ENCODE measurements at regions not wholly inside any gene's neighbourhood (a gene's known extent, or its start where the extent isn't known, plus 50 kb on each side); places are given as distances from the start of the nearest gene placed in this dataset.

DNA sequence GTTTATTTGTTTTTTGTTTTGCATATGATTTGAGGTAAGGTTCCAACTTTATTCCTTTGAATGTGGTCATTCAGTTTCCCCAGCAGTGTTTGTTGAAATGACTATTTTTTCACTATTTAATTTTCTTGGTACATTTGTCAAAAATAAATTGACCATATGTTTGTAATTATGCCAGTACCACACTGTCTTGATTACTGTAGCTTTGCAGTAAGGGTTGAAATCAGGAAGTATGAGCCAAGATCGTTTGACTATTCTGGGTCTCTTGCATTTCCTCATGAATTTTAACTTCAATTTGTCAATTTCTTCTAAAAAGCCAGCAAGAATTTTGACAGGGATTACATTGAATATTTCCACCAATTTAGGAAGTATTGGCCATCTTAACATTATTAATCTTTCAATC is 199.3 kb upstream of the PPFIA2 start:
- TF ChIP-seq CTCF (IDR thresholded peaks at IDR 0.05) (no peak), ZFX (IDR thresholded peaks at IDR 0.05; ENCODE audit: borderline replicate concordance) (no peak)

Measured in 22Rv1 (cell line).